ENCODE measurements at regions not wholly inside any gene's neighbourhood (a gene's known extent, or its start where the extent isn't known, plus 50 kb on each side); places are given as distances from the start of the nearest gene placed in this dataset.

DNA sequence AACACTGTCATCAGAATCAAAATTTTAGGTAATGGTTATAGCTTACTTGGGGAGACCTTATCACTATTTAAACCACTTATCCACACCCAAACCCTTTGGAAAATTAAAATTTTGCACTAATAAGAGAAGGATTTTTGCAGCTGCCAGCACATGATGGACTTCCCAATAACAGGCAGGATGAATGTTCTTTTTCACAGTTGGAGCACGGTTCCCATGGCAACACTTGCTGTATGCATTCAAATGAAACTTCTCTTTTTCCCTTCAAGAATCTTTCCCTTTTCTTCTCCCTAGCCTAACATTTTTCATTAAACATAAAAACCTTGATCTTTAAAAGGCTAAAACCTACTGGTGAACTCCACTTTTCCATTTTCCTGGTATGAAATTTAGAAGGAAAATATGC, 768.2 kb downstream of the KCTD8 start:
- Histone ChIP-seq H3K36me3 (ENCODE audit: control insufficient read depth in 2 of 2, insufficient read depth in 1 of 2, low read length in 2 of 2) (no peaks in the 10 kb centered on the region), H3K4me1 (ENCODE audit: control insufficient read depth, insufficient read depth, low read length) (no peaks in the 10 kb centered on the region), H3K4me3 (ENCODE audit: low read depth, low read length) (no peak overlapping the region), H3K9me3 (ENCODE audit: control insufficient read depth, insufficient read depth, low read depth, low read length) (no peaks in the 10 kb centered on the region), H3K27ac (ENCODE audit: extremely low read depth, low read depth, low read length) (no peak overlapping the region)
- ChIA-PET POLR2A (no interaction called here), CTCF (no interaction called here)
- TF ChIP-seq YY2 (tag by site-specific recombination; IDR thresholded peaks at IDR 0.05) (no peak), ZBTB7A (tag by site-specific recombination; IDR thresholded peaks at IDR 0.05; ENCODE audit: low read depth) (no peak), HOXA7 (CRISPR knock-in tag; IDR thresholded peaks at IDR 0.05; ENCODE audit: borderline replicate concordance) (no peak), ZBTB1 (tag by site-specific recombination; IDR thresholded peaks at IDR 0.05) (no peak), ZNF239 (tag by site-specific recombination; IDR thresholded peaks at IDR 0.05) (no peak), HOXC10 (CRISPR knock-in tag; IDR thresholded peaks at IDR 0.05) (no peak), ZNF660 (tag by site-specific recombination; IDR thresholded peaks at IDR 0.05) (no peak), ZNF624 (tag by site-specific recombination; IDR thresholded peaks at IDR 0.05) (no peak), ZNF10 (tag by site-specific recombination; IDR thresholded peaks at IDR 0.05) (no peak), ZNF138 (tag by site-specific recombination; IDR thresholded peaks at IDR 0.05; ENCODE audit: borderline replicate concordance) (no peak), ZNF416 (tag by site-specific recombination; IDR thresholded peaks at IDR 0.05) (no peak), ZNF140 (tag by site-specific recombination; IDR thresholded peaks at IDR 0.05) (no peak)
- TF ChIP-seq, protein P1, sequence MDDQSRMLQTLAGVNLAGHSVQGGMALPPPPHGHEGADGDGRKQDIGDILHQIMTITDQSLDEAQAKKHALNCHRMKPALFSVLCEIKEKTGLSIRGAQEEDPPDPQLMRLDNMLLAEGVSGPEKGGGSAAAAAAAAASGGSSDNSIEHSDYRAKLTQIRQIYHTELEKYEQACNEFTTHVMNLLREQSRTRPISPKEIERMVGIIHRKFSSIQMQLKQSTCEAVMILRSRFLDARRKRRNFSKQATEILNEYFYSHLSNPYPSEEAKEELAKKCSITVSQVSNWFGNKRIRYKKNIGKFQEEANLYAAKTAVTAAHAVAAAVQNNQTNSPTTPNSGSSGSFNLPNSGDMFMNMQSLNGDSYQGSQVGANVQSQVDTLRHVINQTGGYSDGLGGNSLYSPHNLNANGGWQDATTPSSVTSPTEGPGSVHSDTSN (CRISPR knock-in tag; IDR thresholded peaks at IDR 0.05), result no peak
- TF ChIP-seq, protein P2, sequence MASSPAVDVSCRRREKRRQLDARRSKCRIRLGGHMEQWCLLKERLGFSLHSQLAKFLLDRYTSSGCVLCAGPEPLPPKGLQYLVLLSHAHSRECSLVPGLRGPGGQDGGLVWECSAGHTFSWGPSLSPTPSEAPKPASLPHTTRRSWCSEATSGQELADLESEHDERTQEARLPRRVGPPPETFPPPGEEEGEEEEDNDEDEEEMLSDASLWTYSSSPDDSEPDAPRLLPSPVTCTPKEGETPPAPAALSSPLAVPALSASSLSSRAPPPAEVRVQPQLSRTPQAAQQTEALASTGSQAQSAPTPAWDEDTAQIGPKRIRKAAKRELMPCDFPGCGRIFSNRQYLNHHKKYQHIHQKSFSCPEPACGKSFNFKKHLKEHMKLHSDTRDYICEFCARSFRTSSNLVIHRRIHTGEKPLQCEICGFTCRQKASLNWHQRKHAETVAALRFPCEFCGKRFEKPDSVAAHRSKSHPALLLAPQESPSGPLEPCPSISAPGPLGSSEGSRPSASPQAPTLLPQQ (tag by site-specific recombination; IDR thresholded peaks at IDR 0.05), result no peak

DNA sequence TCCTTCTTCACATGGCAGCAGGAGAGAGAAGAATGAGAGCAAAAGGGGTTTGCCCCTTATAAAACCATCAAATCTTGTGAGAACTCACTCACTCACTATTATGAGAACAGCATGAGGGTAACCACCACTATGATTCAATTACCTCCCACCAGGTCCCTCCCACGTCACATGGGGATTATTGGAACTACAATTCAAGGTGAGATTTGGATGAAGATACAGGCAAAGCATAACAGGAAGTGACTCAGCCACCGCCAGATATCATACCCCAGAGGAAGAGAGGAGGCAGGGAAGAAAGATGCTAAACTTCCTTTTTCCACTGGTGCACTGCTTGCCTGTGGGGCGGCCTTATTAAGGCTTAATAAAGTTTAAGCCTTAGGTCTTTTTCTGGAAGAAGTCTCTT, 766.1 kb downstream of the KCTD8 start:
- Histone ChIP-seq H3K27ac (ENCODE audit: extremely low read depth, low read depth, low read length) (no peak overlapping the region), H3K9me3 (ENCODE audit: control insufficient read depth, insufficient read depth, low read depth, low read length) (no peaks in the 10 kb centered on the region), H3K4me3 (ENCODE audit: low read depth, low read length) (no peak overlapping the region), H3K4me1 (ENCODE audit: control insufficient read depth, insufficient read depth, low read length) (no peaks in the 10 kb centered on the region), H3K36me3 (ENCODE audit: control insufficient read depth in 2 of 2, insufficient read depth in 1 of 2, low read length in 2 of 2) (no peaks in the 10 kb centered on the region)
- POLR2A ChIA-PET, result no interaction called here
- no peak for TF ChIP-seq SALL2 (tag by site-specific recombination; IDR thresholded peaks at IDR 0.05; ENCODE audit: borderline replicate concordance)
- TF ChIP-seq ZNF610 (tag by site-specific recombination; IDR thresholded peaks at IDR 0.05; ENCODE audit: borderline replicate concordance), result no peak
- no peak for TF ChIP-seq ZNF157 (tag by site-specific recombination; IDR thresholded peaks at IDR 0.05)
- no peak for TF ChIP-seq KLF8 (tag by site-specific recombination; IDR thresholded peaks at IDR 0.05)
- TF ChIP-seq, protein P3, sequence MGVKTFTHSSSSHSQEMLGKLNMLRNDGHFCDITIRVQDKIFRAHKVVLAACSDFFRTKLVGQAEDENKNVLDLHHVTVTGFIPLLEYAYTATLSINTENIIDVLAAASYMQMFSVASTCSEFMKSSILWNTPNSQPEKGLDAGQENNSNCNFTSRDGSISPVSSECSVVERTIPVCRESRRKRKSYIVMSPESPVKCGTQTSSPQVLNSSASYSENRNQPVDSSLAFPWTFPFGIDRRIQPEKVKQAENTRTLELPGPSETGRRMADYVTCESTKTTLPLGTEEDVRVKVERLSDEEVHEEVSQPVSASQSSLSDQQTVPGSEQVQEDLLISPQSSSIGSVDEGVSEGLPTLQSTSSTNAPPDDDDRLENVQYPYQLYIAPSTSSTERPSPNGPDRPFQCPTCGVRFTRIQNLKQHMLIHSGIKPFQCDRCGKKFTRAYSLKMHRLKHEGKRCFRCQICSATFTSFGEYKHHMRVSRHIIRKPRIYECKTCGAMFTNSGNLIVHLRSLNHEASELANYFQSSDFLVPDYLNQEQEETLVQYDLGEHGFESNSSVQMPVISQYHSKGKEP (tag by site-specific recombination; IDR thresholded peaks at IDR 0.05), result no peak
- no peak for TF ChIP-seq GLI2 (tag by site-specific recombination; IDR thresholded peaks at IDR 0.05; ENCODE audit: borderline replicate concordance, low read depth)
- no peak for TF ChIP-seq ZNF404 (tag by site-specific recombination; IDR thresholded peaks at IDR 0.05)
- TF ChIP-seq ZNF416 (tag by site-specific recombination; IDR thresholded peaks at IDR 0.05), result no peak
- TF ChIP-seq ZNF223 (tag by site-specific recombination; IDR thresholded peaks at IDR 0.05), result no peak
- no peak for TF ChIP-seq ZNF707 (tag by site-specific recombination; IDR thresholded peaks at IDR 0.05)
- TF ChIP-seq BCL11A (tag by site-specific recombination; IDR thresholded peaks at IDR 0.05; ENCODE audit: low read depth), result no peak
- TF ChIP-seq ZNF202 (tag by site-specific recombination; IDR thresholded peaks at IDR 0.05; ENCODE audit: borderline replicate concordance), result no peak
- TF ChIP-seq ZNF24 (tag by site-specific recombination; IDR thresholded peaks at IDR 0.05), result no peak
- TF ChIP-seq, protein P4, sequence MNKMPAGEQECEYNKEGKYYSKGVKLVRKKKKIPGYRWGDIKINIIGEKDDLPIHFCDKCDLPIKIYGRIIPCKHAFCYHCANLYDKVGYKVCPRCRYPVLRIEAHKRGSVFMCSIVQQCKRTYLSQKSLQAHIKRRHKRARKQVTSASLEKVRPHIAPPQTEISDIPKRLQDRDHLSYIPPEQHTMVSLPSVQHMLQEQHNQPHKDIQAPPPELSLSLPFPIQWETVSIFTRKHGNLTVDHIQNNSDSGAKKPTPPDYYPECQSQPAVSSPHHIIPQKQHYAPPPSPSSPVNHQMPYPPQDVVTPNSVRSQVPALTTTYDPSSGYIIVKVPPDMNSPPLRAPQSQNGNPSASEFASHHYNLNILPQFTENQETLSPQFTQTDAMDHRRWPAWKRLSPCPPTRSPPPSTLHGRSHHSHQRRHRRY (tag by site-specific recombination; IDR thresholded peaks at IDR 0.05), result no peak
- CTCF ChIA-PET, result no interaction called here
